Mammary epithelial cell (primary cell): ENCODE measurements at regions not wholly inside any gene's neighbourhood (a gene's known extent, or its start where the extent isn't known, plus 50 kb on each side); places are given as distances from the start of the nearest gene placed in this dataset.

Experiments
- EZH2 ChIP-seq: IDR thresholded peaks from 2 replicates; pipeline ENCODE4 v1.6.1; 2012; ENCODE audit warnings: low read length, inconsistent platforms, borderline replicate concordance
- TF ChIP-seq, protein P1 (sequence below), 2 donors: IDR thresholded peaks in 1 of 2; conservative IDR thresholded peaks in 1 of 2; 2 replicates each; pipeline ENCODE4 v1.5.1; 2011 to 2012; ENCODE audit warnings: inconsistent platforms in 2 of 2, low read length in 2 of 2, mild to moderate bottlenecking in 2 of 2, control low read depth in 1 of 2, low read depth in 1 of 2; ENCODE audit not compliant: insufficient read depth in 1 of 2; ENCODE audit errors: extremely low read depth in 1 of 2

DNA sequence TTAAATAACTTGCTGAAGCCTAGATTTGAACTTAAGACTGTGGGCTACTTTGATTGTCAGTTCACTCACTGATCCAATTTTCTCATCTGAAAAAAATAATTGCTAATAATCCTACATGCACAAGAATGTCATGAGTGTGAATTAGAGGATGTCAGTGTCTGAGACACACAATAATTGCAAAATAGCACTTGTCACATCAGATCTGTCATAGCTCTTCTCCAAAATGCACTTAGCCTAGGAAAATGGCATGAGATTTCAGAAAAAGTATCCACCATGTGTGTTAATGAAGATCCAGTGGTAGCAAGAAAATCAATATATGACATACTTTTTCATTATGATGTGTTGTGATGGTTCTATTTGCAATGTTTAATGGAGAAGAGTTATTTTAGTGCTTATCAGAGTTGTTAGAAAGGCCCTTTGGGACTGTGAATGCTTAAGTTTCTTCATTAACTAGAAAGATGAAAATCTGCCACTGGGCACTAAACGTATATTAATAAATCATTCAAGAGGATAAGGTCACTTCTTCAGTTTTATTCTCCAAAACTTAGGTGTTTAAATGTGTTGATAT is 786.2 kb downstream of the C6orf118 start:
- no peak for TF ChIP-seq EZH2
- TF ChIP-seq, protein P1, sequence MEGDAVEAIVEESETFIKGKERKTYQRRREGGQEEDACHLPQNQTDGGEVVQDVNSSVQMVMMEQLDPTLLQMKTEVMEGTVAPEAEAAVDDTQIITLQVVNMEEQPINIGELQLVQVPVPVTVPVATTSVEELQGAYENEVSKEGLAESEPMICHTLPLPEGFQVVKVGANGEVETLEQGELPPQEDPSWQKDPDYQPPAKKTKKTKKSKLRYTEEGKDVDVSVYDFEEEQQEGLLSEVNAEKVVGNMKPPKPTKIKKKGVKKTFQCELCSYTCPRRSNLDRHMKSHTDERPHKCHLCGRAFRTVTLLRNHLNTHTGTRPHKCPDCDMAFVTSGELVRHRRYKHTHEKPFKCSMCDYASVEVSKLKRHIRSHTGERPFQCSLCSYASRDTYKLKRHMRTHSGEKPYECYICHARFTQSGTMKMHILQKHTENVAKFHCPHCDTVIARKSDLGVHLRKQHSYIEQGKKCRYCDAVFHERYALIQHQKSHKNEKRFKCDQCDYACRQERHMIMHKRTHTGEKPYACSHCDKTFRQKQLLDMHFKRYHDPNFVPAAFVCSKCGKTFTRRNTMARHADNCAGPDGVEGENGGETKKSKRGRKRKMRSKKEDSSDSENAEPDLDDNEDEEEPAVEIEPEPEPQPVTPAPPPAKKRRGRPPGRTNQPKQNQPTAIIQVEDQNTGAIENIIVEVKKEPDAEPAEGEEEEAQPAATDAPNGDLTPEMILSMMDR (conservative IDR thresholded peaks at IDR 0.05 in 1 of 2, IDR thresholded peaks at IDR 0.05 in 1 of 2; ENCODE audit: extremely low read depth in 1 of 2, insufficient read depth in 1 of 2, low read depth in 1 of 2, low read length in 2 of 2) = no peak
